Ascending aorta (tissue), 2 donors: ENCODE measurements at regions not wholly inside any gene's neighbourhood (a gene's known extent, or its start where the extent isn't known, plus 50 kb on each side); places are given as distances from the start of the nearest gene placed in this dataset.

Experiments used
- DNase-seq, 2 donors: peaks; one replicate each; pipeline ENCODE4 v3.0.0-alpha.2; 2019; ENCODE audit warnings: low spot score in 2 of 2
- H3K27ac ChIP-seq, 2 donors: fragments of 200-600 bp; sonication (generic); one replicate each; pipeline ENCODE4 v1.5.1; 2016 to 2017; ENCODE audit warnings: mild to moderate bottlenecking in 1 of 2
- H3K27me3 ChIP-seq: fragments of 200-600 bp; sonication (generic); one replicate; pipeline ENCODE4 v1.5.1; 2017
- H3K36me3 ChIP-seq, 2 donors: fragments of 200-600 bp; sonication (generic); one replicate each; pipeline ENCODE4 v1.5.1; 2016
- H3K4me1 ChIP-seq, 2 donors: fragments of 200-600 bp; sonication (generic); one replicate each; pipeline ENCODE4 v1.5.1; 2016 to 2017; ENCODE audit warnings: mild to moderate bottlenecking in 1 of 2
- H3K4me3 ChIP-seq, 2 donors: fragments of 200-600 bp; sonication (generic); one replicate each; pipeline ENCODE4 v1.5.1; 2016 to 2017; ENCODE audit warnings: mild to moderate bottlenecking in 1 of 2
- H3K9me3 ChIP-seq, 2 donors: fragments of 200-600 bp; sonication (generic); one replicate each; pipeline ENCODE4 v1.5.1; 2016
- CTCF ChIP-seq, 3 experiments: fragments of 200-600 bp in 2 of 3; fragments of 450-650 bp in 1 of 3; sonication (generic) in 2 of 3; IDR thresholded peaks; one replicate each; pipeline ENCODE4 v1.5.1; 2016 to 2019; ENCODE audit warnings: antibody characterized with exemption in 3 of 3, mild to moderate bottlenecking in 1 of 3, moderate library complexity in 1 of 3
- intact Hi-C: fragments of 100-400 bp; cut with DNase I; formaldehyde crosslinking; loops from one replicate; pipeline ENCODE4 v1.15.1; 2023

GRCh38 chr4:100581337-100581736 lies 63.5 kb upstream of the EMCN start:
- H3K27me3 ChIP-seq: no peaks in the 10 kb centered on the region
- no peak for DNase-seq
- no peaks in the 10 kb centered on the region for H3K4me1 ChIP-seq
- no peaks in the 10 kb centered on the region for H3K9me3 ChIP-seq
- no peak for TF ChIP-seq CTCF (IDR thresholded peaks at IDR 0.05)
- no peaks in the 10 kb centered on the region for H3K36me3 ChIP-seq
- intact Hi-C loops: no loop called here
- H3K27ac ChIP-seq: no peak overlapping the region
- no peak overlapping the region for H3K4me3 ChIP-seq

DNA sequence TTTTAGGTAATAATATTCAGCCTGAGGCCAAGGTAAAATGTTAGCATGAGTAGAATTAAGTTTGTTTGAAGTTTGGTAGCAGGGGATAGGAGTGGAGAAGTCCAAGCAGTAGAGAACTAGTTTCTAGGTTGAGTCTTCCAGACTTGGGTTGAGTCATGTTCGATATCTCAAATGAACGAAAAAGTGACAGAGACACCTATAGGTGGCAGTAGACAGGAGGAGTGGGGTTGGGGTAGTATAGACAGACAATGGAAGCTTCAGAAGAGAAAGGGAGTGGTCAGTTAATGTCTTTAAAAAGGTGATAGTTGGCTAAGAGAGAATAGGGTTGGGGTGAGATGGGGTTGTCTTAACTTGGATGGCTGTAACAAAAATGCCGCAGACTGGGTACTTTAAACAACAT lies 58.7 kb upstream of the EMCN start:
- no peak overlapping the region for H3K27ac ChIP-seq

GRCh38 chr4:100574607-100575006 lies 56.8 kb upstream of the EMCN start:
- intact Hi-C loops: no loop called here
- no peak for TF ChIP-seq CTCF (IDR thresholded peaks at IDR 0.05)

More for the DNA sequence above, 58.7 kb upstream of the EMCN start:
- no peak overlapping the region for H3K4me3 ChIP-seq
- H3K36me3 ChIP-seq: no peaks in the 10 kb centered on the region
- H3K9me3 ChIP-seq: no peaks in the 10 kb centered on the region
- no peak for TF ChIP-seq CTCF (IDR thresholded peaks at IDR 0.05)
- H3K4me1 ChIP-seq: no peaks in the 10 kb centered on the region
- no peaks in the 10 kb centered on the region for H3K27me3 ChIP-seq
- intact Hi-C loops: no loop called here
- no peak for DNase-seq

DNA sequence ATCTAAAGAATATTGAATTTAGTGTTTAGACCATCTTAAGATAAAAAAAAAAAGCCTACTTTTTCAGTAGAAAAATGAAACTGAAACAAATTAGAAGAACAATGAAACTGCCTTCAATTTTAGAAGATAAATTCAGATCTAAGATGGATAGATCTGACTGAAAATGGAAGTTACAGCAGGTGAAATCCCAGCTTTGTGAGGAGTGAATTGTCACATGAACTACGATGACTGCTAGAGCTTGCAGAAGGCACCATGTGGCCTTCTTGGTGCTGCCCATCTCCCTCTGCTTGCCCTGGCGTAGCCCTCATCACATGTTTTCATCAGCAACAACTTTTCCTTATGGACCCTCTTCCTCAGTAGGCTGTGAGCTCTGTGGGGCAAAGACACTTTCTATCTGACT lies 51.4 kb upstream of the EMCN start:
- Histone ChIP-seq H3K27me3 (no peaks in the 10 kb centered on the region), H3K27ac (no peak overlapping the region), H3K4me1 (no peaks in the 10 kb centered on the region), H3K4me3 (no peak overlapping the region), H3K9me3 (no peaks in the 10 kb centered on the region), H3K36me3 (no peaks in the 10 kb centered on the region)
- no peak for DNase-seq
- intact Hi-C loops: no loop called here
- TF ChIP-seq CTCF (IDR thresholded peaks at IDR 0.05): no peak

More at GRCh38 chr4:100574607-100575006, 56.8 kb upstream of the EMCN start:
- Histone ChIP-seq H3K4me3 (no peak overlapping the region), H3K27ac (no peak overlapping the region), H3K27me3 (no peaks in the 10 kb centered on the region), H3K36me3 (no peaks in the 10 kb centered on the region), H3K9me3 (no peaks in the 10 kb centered on the region), H3K4me1 (no peaks in the 10 kb centered on the region)
- DNase-seq: no peak
